Tibial nerve (tissue), 4 donors: ENCODE measurements at regions not wholly inside any gene's neighbourhood (a gene's known extent, or its start where the extent isn't known, plus 50 kb on each side); places are given as distances from the start of the nearest gene placed in this dataset.

Source experiments
- DNase-seq, 2 donors: peaks; one replicate each; pipeline ENCODE4 v3.0.0-alpha.2; 2019; ENCODE audit warnings: low spot score in 2 of 2
- H3K27ac ChIP-seq, 4 donors: fragments of 200-600 bp; sonication (generic) in 3 of 4; one replicate each; pipeline ENCODE4 v1.5.1; 2017 to 2019; ENCODE audit warnings: mild to moderate bottlenecking in 1 of 4
- H3K27me3 ChIP-seq, 2 donors: fragments of 200-600 bp; sonication (generic) in 1 of 2; one replicate each; pipeline versions ENCODE4 v1.5.1 to v1.6.0; 2017 to 2019
- H3K36me3 ChIP-seq, 3 donors: fragments of 200-600 bp; sonication (generic); one replicate each; pipeline ENCODE4 v1.5.1; 2018 to 2019
- H3K4me1 ChIP-seq, 4 donors: fragments of 200-600 bp; sonication (generic) in 3 of 4; one replicate each; pipeline ENCODE4 v1.5.1; 2017 to 2019
- H3K4me3 ChIP-seq, 4 donors: fragments of 200-600 bp; sonication (generic) in 3 of 4; one replicate each; pipeline ENCODE4 v1.5.1; 2017 to 2019; ENCODE audit warnings: mild to moderate bottlenecking in 1 of 4, moderate library complexity in 1 of 4
- H3K9me3 ChIP-seq, 4 donors: fragments of 200-600 bp; sonication (generic) in 3 of 4; one replicate each; pipeline ENCODE4 v1.5.1; 2017 to 2019
- CTCF ChIP-seq, 5 experiments: fragments of 200-600 bp in 3 of 5; fragments of 450-650 bp in 2 of 5; sonication (generic) in 3 of 5; IDR thresholded peaks; one replicate each; pipeline ENCODE4 v1.5.1; 2016 to 2019; ENCODE audit warnings: antibody characterized with exemption in 5 of 5, mild to moderate bottlenecking in 3 of 5, moderate library complexity in 2 of 5
- EP300 ChIP-seq, 2 donors: sonication (generic); formaldehyde crosslinking; IDR thresholded peaks; one replicate each; pipeline ENCODE4 v1.6.1; 2017; ENCODE audit warnings: antibody characterized with exemption in 2 of 2, mild to moderate bottlenecking in 1 of 2
- POLR2A ChIP-seq, 2 donors: fragments of 450-650 bp; IDR thresholded peaks; one replicate each; pipeline ENCODE4 v1.6.1; 2017; ENCODE audit warnings: antibody characterized with exemption in 2 of 2, mild to moderate bottlenecking in 2 of 2, moderate library complexity in 2 of 2
- WGBS, 2 donors: methylation state at CpG; one replicate each; pipeline ENCODE4 v1.1.5; 2018; 5-methylcytosine and 5-hydroxymethylcytosine counted together

GRCh38 chr2:59702026-59702425 lies 851.4 kb downstream of the BCL11A start:
- Histone ChIP-seq H3K36me3 (no peaks in the 10 kb centered on the region), H3K27me3 (no peaks in the 10 kb centered on the region), H3K4me1 (no peaks in the 10 kb centered on the region), H3K9me3 (peaks cover 0 to 14% (median 0%) of the 10 kb centered on the region in 4 donors), H3K27ac (no peak overlapping the region), H3K4me3 (no peak overlapping the region)
- TF ChIP-seq EP300 (IDR thresholded peaks at IDR 0.05): no peak
- no peak for TF ChIP-seq POLR2A (IDR thresholded peaks at IDR 0.05)
- TF ChIP-seq CTCF (IDR thresholded peaks at IDR 0.05): no peak
- DNase-seq: no peak
- 72 to 73% methylated on average over 1 of the region's 1 CpG for WGBS, 2 donors

- no peaks in the 10 kb centered on the region for H3K27me3 ChIP-seq
- peaks cover 0 to 14% (median 0%) of the 10 kb centered on the region in 4 donors for H3K9me3 ChIP-seq
- WGBS, 2 donors: 73 to 94% methylated on average over 3 of the region's 3 CpGs
- no peak for DNase-seq
- no peak overlapping the region for H3K27ac ChIP-seq
- H3K4me3 ChIP-seq: no peak overlapping the region
- TF ChIP-seq POLR2A (IDR thresholded peaks at IDR 0.05): no peak
- no peak for TF ChIP-seq EP300 (IDR thresholded peaks at IDR 0.05)
- TF ChIP-seq CTCF (IDR thresholded peaks at IDR 0.05): no peak
- no peaks in the 10 kb centered on the region for H3K36me3 ChIP-seq
- H3K4me1 ChIP-seq: no peaks in the 10 kb centered on the region
Measured at GRCh38 chr2:59701271-59701994, 852.0 kb downstream of the BCL11A start.

GRCh38 chr2:59694176-59694575 lies 859.3 kb downstream of the BCL11A start:
- Histone ChIP-seq H3K27me3 (no peaks in the 10 kb centered on the region), H3K27ac (no peak overlapping the region), H3K4me1 (no peaks in the 10 kb centered on the region), H3K9me3 (peaks cover 0 to 10% (median 3%) of the 10 kb centered on the region in 4 donors), H3K36me3 (no peaks in the 10 kb centered on the region), H3K4me3 (no peak overlapping the region)
- WGBS, 2 donors: 45 to 47% methylated on average over 1 of the region's 1 CpG
- no peak for DNase-seq
- TF ChIP-seq POLR2A (IDR thresholded peaks at IDR 0.05) (no peak), CTCF (IDR thresholded peaks at IDR 0.05) (no peak), EP300 (IDR thresholded peaks at IDR 0.05) (no peak)

- no peak for TF ChIP-seq POLR2A (IDR thresholded peaks at IDR 0.05)
- no peak for TF ChIP-seq EP300 (IDR thresholded peaks at IDR 0.05)
- no peak for TF ChIP-seq CTCF (IDR thresholded peaks at IDR 0.05)
- H3K9me3 ChIP-seq: peaks cover 0 to 10% (median 3%) of the 10 kb centered on the region in 4 donors
- H3K36me3 ChIP-seq: no peaks in the 10 kb centered on the region
- no peak overlapping the region for H3K4me3 ChIP-seq
- 54 to 65% methylated on average over 2 of the region's 2 CpGs for WGBS, 2 donors
- no peak overlapping the region for H3K27ac ChIP-seq
- no peaks in the 10 kb centered on the region for H3K27me3 ChIP-seq
- DNase-seq: no peak
- H3K4me1 ChIP-seq: no peaks in the 10 kb centered on the region
Measured at GRCh38 chr2:59693231-59693959, 860.1 kb downstream of the BCL11A start.

GRCh38 chr2:59691518-59692190 lies 861.8 kb downstream of the BCL11A start:
- Histone ChIP-seq H3K4me3 (no peak overlapping the region), H3K27me3 (no peaks in the 10 kb centered on the region), H3K27ac (no peak overlapping the region), H3K9me3 (peaks cover 0 to 10% (median 3%) of the 10 kb centered on the region in 4 donors), H3K36me3 (no peaks in the 10 kb centered on the region), H3K4me1 (no peaks in the 10 kb centered on the region)
- TF ChIP-seq POLR2A (IDR thresholded peaks at IDR 0.05) (no peak), EP300 (IDR thresholded peaks at IDR 0.05) (no peak), CTCF (IDR thresholded peaks at IDR 0.05) (no peak)
- 33 to 42% methylated on average over 3 of the region's 3 CpGs for WGBS, 2 donors
- DNase-seq: no peak
